ENCODE measurements at regions not wholly inside any gene's neighbourhood (a gene's known extent, or its start where the extent isn't known, plus 50 kb on each side); places are given as distances from the start of the nearest gene placed in this dataset.
"Not testable (repeated sequence)": the region's sequence is repeated elsewhere in the genome, so short reads cannot be mapped to it uniquely, and the experiment has no call there.

DNA sequence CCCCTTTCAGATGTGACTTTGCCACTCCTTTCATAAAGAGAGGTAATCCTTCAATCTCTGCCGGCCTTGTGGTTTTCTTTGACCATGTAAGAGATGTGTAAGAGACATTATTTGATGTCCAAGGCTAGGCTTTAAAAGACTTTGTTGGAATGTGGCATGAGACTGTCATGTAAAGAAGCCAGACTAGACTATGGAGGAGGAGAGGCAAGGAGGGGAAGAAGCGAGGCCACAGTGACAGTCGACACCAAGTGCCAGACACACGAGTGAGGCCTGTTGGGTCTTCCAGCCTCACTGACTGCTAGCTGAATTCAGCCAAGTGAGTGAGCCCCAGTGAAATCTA, 1013.3 kb downstream of the MAT2B start:
- intact Hi-C loops (cut with micrococcal nuclease): no loop called here
- no peaks in the 10 kb centered on the region for H3K4me1 Mint-ChIP-seq
- CTCF ChIA-PET (ENCODE audit: partially characterized antibody): interaction anchor here (1.3 kb wide), 1 partner anchor 15 kb away, joined by 3 read pairs; no protein-coding TSS in a partner anchor

DNA sequence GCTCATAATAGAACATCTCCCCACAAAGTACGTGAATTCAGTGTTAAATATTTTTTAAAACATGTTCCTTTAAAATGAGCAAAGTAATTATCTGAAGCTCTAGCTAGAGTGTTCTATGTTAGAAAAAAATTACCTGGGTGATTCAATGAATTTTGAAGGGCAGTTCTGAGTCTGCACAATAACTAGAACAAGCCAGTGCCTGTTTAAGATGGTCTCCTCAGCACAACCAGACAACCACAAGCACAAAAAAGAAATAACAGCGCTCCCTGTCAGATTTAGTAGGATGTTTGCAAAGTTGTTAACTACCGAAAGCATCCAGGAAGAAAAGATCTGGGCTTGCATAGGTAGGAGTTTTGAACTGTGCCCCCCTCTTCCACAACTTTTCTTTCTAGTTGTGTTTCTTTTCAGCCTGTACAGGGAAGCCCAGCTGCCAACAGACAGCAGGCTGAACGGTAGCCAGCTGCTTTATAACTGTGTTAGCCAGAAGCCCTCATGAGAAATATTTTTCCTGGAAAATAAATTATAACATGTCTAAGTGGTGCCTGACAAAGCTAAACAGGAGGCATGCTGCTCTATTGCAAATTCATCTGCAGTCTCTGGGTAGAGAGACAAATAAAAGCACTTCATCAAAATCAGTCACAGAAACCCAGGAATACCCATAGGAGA, 1026.9 kb downstream of the MAT2B start:
- H3K27me3 Mint-ChIP-seq: no peaks in the 10 kb centered on the region
- no peak for DNase-seq
- ChIA-PET POLR2A (ENCODE audit: partially characterized antibody) (no interaction called here), CTCF (ENCODE audit: partially characterized antibody) (no interaction called here)
- Histone ChIP-seq H3K4me3 (ENCODE audit: low read length in 2 of 2) (no peak overlapping the region), H3K27me3 (ENCODE audit: insufficient read depth, low read length) (no peaks in the 10 kb centered on the region), H3K27ac (ENCODE audit: low read depth, low read length) (no peak overlapping the region), H3K9me3 (ENCODE audit: control insufficient read depth in 1 of 2, low read length in 2 of 2) (no peaks in the 10 kb centered on the region), H3K36me3 (ENCODE audit: insufficient read depth, low read length) (no peaks in the 10 kb centered on the region), H3K4me1 (ENCODE audit: insufficient read depth, low read length) (no peaks in the 10 kb centered on the region)
- H3K4me3 Mint-ChIP-seq: no peak overlapping the region
- no peaks in the 10 kb centered on the region for H3K4me1 Mint-ChIP-seq
- H3K36me3 Mint-ChIP-seq: no peaks in the 10 kb centered on the region
- peaks cover 0 to 9% (median 2%) of the 10 kb centered on the region in 8 donors for H3K9me3 Mint-ChIP-seq
- H3K27ac Mint-ChIP-seq: no peak overlapping the region
- intact Hi-C loops (cut with micrococcal nuclease): no loop called here

More for the DNA sequence above, 1013.3 kb downstream of the MAT2B start:
- POLR2A ChIA-PET (ENCODE audit: partially characterized antibody): no interaction called here
- Histone ChIP-seq H3K4me3 (ENCODE audit: low read length in 2 of 2) (no peak overlapping the region), H3K27me3 (ENCODE audit: insufficient read depth, low read length) (no peaks in the 10 kb centered on the region), H3K4me1 (ENCODE audit: insufficient read depth, low read length) (no peaks in the 10 kb centered on the region), H3K27ac (ENCODE audit: low read depth, low read length) (no peak overlapping the region), H3K9me3 (ENCODE audit: control insufficient read depth in 1 of 2, low read length in 2 of 2) (no peaks in the 10 kb centered on the region), H3K36me3 (ENCODE audit: insufficient read depth, low read length) (no peaks in the 10 kb centered on the region)
- Mint-ChIP-seq H3K27me3 (peaks cover 0 to 2% of the 10 kb centered on the region in 2 donors), H3K4me3 (no peak overlapping the region), H3K36me3 (no peaks in the 10 kb centered on the region), H3K27ac (no peak overlapping the region), H3K9me3 (peaks cover 0 to 9% (median 3%) of the 10 kb centered on the region in 8 donors)
- DNase-seq: no peak

DNA sequence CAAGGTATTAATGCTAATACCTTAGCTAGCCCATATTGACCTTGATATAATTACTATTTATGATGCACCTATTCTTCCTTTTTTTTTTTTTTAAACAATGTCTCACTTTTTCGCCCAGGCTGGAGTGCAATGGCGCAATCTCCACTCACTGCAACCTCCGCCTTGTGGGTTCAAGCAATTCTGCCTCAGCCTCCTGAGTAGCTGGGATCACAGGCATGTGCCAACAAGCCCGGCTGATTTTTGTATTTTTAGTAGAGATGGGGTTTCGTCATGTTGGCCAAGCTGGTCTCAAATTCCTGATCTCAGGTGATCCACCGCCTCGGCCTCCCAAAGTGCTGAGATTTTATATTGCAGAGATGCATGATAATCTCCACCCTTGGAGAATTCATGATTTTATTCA, 1028.0 kb downstream of the MAT2B start:
- H3K4me1 ChIP-seq (ENCODE audit: insufficient read depth, low read length); H3K9me3 ChIP-seq (ENCODE audit: control insufficient read depth in 1 of 2, low read length in 2 of 2); H3K4me3 Mint-ChIP-seq; H3K4me1 Mint-ChIP-seq; H3K27ac Mint-ChIP-seq; H3K27me3 ChIP-seq (ENCODE audit: insufficient read depth, low read length); H3K9me3 Mint-ChIP-seq; intact Hi-C loops (cut with micrococcal nuclease); H3K27ac ChIP-seq (ENCODE audit: low read depth, low read length); H3K36me3 Mint-ChIP-seq; DNase-seq; POLR2A ChIA-PET (ENCODE audit: partially characterized antibody); CTCF ChIA-PET (ENCODE audit: partially characterized antibody); H3K27me3 Mint-ChIP-seq; H3K4me3 ChIP-seq (ENCODE audit: low read length in 2 of 2); H3K36me3 ChIP-seq (ENCODE audit: insufficient read depth, low read length): not testable (repeated sequence)

DNA sequence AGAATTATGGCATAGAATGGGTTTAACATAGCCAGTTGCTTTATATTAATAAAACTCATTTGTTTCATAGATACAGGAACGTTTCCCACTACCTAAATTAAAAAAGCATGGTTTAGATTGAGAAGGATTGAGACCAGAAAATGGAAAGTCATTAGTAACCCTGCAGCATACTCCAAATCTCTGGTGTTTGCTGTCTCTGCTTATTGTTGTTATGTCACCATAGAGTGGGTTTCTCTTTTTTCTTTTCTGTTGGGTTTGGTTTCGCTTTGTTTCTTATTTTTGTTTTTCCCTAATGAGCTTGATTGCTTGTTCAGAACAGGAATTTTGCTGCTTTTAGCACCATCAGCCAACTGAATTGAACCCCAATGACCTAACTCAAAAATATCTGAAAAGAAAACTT, 1034.8 kb downstream of the MAT2B start:
- Histone ChIP-seq H3K27ac (ENCODE audit: low read depth, low read length) (no peak overlapping the region), H3K4me3 (ENCODE audit: low read length in 2 of 2) (no peak overlapping the region), H3K27me3 (ENCODE audit: insufficient read depth, low read length) (no peaks in the 10 kb centered on the region), H3K36me3 (ENCODE audit: insufficient read depth, low read length) (no peaks in the 10 kb centered on the region), H3K4me1 (ENCODE audit: insufficient read depth, low read length) (no peaks in the 10 kb centered on the region), H3K9me3 (ENCODE audit: control insufficient read depth in 1 of 2, low read length in 2 of 2) (no peaks in the 10 kb centered on the region)
- CTCF ChIA-PET (ENCODE audit: partially characterized antibody): no interaction called here
- intact Hi-C loops (cut with micrococcal nuclease): no loop called here
- POLR2A ChIA-PET (ENCODE audit: partially characterized antibody): no interaction called here
- H3K36me3 Mint-ChIP-seq: no peaks in the 10 kb centered on the region
- no peaks in the 10 kb centered on the region for H3K4me1 Mint-ChIP-seq
- no peak for DNase-seq
- no peak overlapping the region for H3K27ac Mint-ChIP-seq
- no peaks in the 10 kb centered on the region for H3K27me3 Mint-ChIP-seq
- H3K4me3 Mint-ChIP-seq: no peak overlapping the region
- peaks cover 0 to 7% (median 2%) of the 10 kb centered on the region in 8 donors for H3K9me3 Mint-ChIP-seq

DNA sequence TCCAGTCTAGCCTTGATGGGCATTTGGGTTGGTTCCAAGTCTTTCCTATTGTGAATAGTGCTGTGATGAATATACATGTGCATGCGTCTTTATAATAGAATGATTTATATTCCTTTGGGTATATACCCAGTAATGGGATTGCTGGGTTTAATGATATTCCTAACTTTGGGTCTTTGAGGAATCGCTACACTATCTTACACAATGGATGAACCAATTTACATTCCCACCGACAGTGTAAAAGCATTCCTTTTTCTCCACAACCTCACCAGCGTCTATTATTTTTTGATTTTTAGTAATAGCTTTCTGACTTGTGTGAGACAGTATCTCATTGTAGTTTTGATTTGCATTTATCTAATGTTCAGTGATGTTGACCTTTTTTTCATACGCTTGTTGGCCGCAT, 1040.1 kb downstream of the MAT2B start:
- H3K27ac ChIP-seq (ENCODE audit: low read depth, low read length): no peak overlapping the region
- Mint-ChIP-seq H3K36me3 (no peaks in the 10 kb centered on the region), H3K9me3 (peaks cover 0 to 8% (median 4%) of the 10 kb centered on the region in 8 donors), H3K27me3 (no peaks in the 10 kb centered on the region), H3K4me3 (no peak overlapping the region), H3K4me1 (no peaks in the 10 kb centered on the region), H3K27ac (no peak overlapping the region)
- no peaks in the 10 kb centered on the region for H3K27me3 ChIP-seq (ENCODE audit: insufficient read depth, low read length)
- H3K4me1 ChIP-seq (ENCODE audit: insufficient read depth, low read length): no peaks in the 10 kb centered on the region
- CTCF ChIA-PET (ENCODE audit: partially characterized antibody): no interaction called here
- no peak for DNase-seq
- no peaks in the 10 kb centered on the region for H3K9me3 ChIP-seq (ENCODE audit: control insufficient read depth in 1 of 2, low read length in 2 of 2)
- H3K4me3 ChIP-seq (ENCODE audit: low read length in 2 of 2): no peak overlapping the region
- POLR2A ChIA-PET (ENCODE audit: partially characterized antibody): no interaction called here
- no peaks in the 10 kb centered on the region for H3K36me3 ChIP-seq (ENCODE audit: insufficient read depth, low read length)
- intact Hi-C loops (cut with micrococcal nuclease): no loop called here

DNA sequence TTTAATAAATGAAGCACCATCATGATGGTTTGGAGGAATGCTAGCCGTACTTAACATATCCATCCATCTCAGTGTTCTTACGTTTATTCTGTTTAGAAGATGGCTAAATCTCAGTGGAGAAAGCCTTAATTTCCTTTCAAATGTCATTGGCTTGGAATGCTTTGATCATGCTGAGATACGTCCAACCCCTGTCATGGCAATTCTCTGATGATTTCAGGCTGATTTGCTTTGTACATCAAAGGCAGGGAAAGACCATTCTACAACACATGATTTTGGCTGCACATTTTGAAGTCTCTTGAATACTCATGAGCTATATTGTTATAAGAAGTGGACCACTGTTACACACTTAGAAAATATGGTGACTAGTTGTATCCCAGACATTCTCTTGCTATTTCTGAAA, 1048.4 kb downstream of the MAT2B start:
- Histone ChIP-seq H3K36me3 (ENCODE audit: insufficient read depth, low read length) (no peaks in the 10 kb centered on the region), H3K27ac (ENCODE audit: low read depth, low read length) (no peak overlapping the region), H3K9me3 (ENCODE audit: control insufficient read depth in 1 of 2, low read length in 2 of 2) (no peaks in the 10 kb centered on the region), H3K27me3 (ENCODE audit: insufficient read depth, low read length) (no peaks in the 10 kb centered on the region), H3K4me1 (ENCODE audit: insufficient read depth, low read length) (no peaks in the 10 kb centered on the region), H3K4me3 (ENCODE audit: low read length in 2 of 2) (no peak overlapping the region)
- ChIA-PET POLR2A (ENCODE audit: partially characterized antibody) (no interaction called here), CTCF (ENCODE audit: partially characterized antibody) (no interaction called here)
- Mint-ChIP-seq H3K4me3 (no peak overlapping the region), H3K9me3 (peaks cover 0 to 10% (median 2%) of the 10 kb centered on the region in 8 donors), H3K4me1 (no peaks in the 10 kb centered on the region), H3K27me3 (no peaks in the 10 kb centered on the region), H3K36me3 (no peaks in the 10 kb centered on the region), H3K27ac (no peak overlapping the region)
- no peak for DNase-seq
- intact Hi-C loops (cut with micrococcal nuclease): no loop called here

DNA sequence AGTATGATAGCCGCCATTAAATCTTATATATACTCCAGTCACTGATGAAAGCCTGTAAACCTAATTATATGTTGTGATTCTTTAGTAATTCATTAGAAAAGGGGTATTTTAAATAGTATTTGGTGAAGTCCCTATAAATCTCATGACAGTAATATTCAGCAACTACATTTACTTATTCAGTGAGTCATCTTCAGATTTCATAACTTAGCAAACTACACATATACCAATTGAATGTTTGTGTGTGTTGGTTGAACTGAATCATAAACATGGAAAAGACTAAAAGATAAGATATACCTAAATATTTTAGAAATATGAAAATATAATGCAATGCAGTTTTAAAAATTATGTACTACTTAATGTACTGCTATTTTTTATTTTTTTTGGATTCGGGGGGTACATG, 1050.4 kb downstream of the MAT2B start:
- H3K4me3 ChIP-seq (ENCODE audit: low read length in 2 of 2): no peak overlapping the region
- H3K36me3 Mint-ChIP-seq: no peaks in the 10 kb centered on the region
- H3K4me3 Mint-ChIP-seq: no peak overlapping the region
- H3K27ac ChIP-seq (ENCODE audit: low read depth, low read length): no peak overlapping the region
- H3K27me3 Mint-ChIP-seq: no peaks in the 10 kb centered on the region
- no peaks in the 10 kb centered on the region for H3K36me3 ChIP-seq (ENCODE audit: insufficient read depth, low read length)
- H3K4me1 ChIP-seq (ENCODE audit: insufficient read depth, low read length): no peaks in the 10 kb centered on the region
- ChIA-PET CTCF (ENCODE audit: partially characterized antibody) (no interaction called here), POLR2A (ENCODE audit: partially characterized antibody) (no interaction called here)
- no peaks in the 10 kb centered on the region for H3K27me3 ChIP-seq (ENCODE audit: insufficient read depth, low read length)
- H3K9me3 ChIP-seq (ENCODE audit: control insufficient read depth in 1 of 2, low read length in 2 of 2): no peaks in the 10 kb centered on the region
- no peaks in the 10 kb centered on the region for H3K4me1 Mint-ChIP-seq
- H3K27ac Mint-ChIP-seq: no peak overlapping the region
- H3K9me3 Mint-ChIP-seq: peaks cover 0 to 9% (median under 1%) of the 10 kb centered on the region in 8 donors
- intact Hi-C loops (cut with micrococcal nuclease): no loop called here
- DNase-seq: no peak

DNA sequence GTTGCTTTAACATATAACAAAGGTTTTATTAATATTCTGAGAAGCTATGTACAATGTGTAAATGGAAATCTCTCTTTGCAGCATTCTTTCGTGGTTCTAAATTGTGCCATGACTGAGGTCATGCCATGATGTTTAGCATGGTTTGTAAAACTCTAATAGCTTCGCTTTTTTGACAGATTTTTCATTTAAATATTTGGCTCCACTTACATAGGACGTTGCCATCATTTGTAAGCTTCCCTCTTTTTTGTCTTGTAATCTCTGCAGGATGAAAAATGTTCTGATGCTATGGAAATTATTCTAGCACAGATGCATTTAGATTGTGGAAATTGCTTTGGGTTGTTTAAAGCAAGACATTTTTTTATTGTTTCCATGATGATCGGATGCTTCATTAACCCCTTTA, 1054.8 kb downstream of the MAT2B start:
- Histone ChIP-seq H3K27me3 (ENCODE audit: insufficient read depth, low read length) (no peaks in the 10 kb centered on the region), H3K9me3 (ENCODE audit: control insufficient read depth in 1 of 2, low read length in 2 of 2) (no peaks in the 10 kb centered on the region), H3K4me3 (ENCODE audit: low read length in 2 of 2) (no peak overlapping the region), H3K36me3 (ENCODE audit: insufficient read depth, low read length) (no peaks in the 10 kb centered on the region), H3K27ac (ENCODE audit: low read depth, low read length) (no peak overlapping the region), H3K4me1 (ENCODE audit: insufficient read depth, low read length) (no peaks in the 10 kb centered on the region)
- Mint-ChIP-seq H3K9me3 (peaks cover 0 to 7% (median 1%) of the 10 kb centered on the region in 8 donors), H3K27ac (no peak overlapping the region), H3K36me3 (no peaks in the 10 kb centered on the region), H3K27me3 (no peaks in the 10 kb centered on the region), H3K4me3 (no peak overlapping the region), H3K4me1 (no peaks in the 10 kb centered on the region)
- intact Hi-C loops (cut with micrococcal nuclease): no loop called here
- ChIA-PET CTCF (ENCODE audit: partially characterized antibody) (no interaction called here), POLR2A (ENCODE audit: partially characterized antibody) (no interaction called here)
- no peak for DNase-seq

All from CD4-positive, alpha-beta memory T cell (primary cell).